K562 (cell line): ENCODE measurements at regions not wholly inside any gene's neighbourhood (a gene's known extent, or its start where the extent isn't known, plus 50 kb on each side); places are given as distances from the start of the nearest gene placed in this dataset.

ENCODE experiments used
- ATAC-seq: fragments of 200-7000 bp; cut with Tn5 transposase; 3 replicates; pipeline ENCODE4 v1.9.1; 2020; ENCODE audit warnings: moderate library complexity
- BruUV-seq: library from RNA; stranded (reverse); fragments of 400-500 nt; replicated peaks from 2 replicates; lab custom pipeline; 2021; lab: Mats Ljungman, UMichigan
- CTCF ChIA-PET: fragments of 300-600 bp; formaldehyde crosslinking; extraction: SDS; loops from one replicate; lab custom pipeline; 2021; ENCODE audit warnings: low intra/inter-chr PET ratio; lab: Yijun Ruan, JAX
- POLR2A ChIA-PET: fragments of 300-600, 350-650 bp; sonication (Branson Sonifier 250); formaldehyde crosslinking; extraction: SDS; loops from one replicate; lab custom pipeline; 2021; ENCODE audit warnings: antibody characterized with exemption, inconsistent platforms; lab: Yijun Ruan, JAX
- DNase-seq, 4 experiments: peaks; one replicate each; pipeline versions ENCODE4 v3.0.0 to v3.0.0-alpha.2; 2011 to 2018; ENCODE audit warnings: low spot score in 3 of 4, mixed read lengths in 3 of 4; ENCODE audit errors: extremely low read depth in 1 of 4
- FAIRE-seq: peaks from 2 replicates; lab custom pipeline; 2011; peaks lifted over from hg19 to GRCh38; lab: Jason Lieb, UNC
- H2AFZ ChIP-seq: 2 replicates; pipeline ENCODE4 v1.6.0; 2011; ENCODE audit warnings: low read depth, low read length, control low read depth, inconsistent platforms
- H3K27ac ChIP-seq: fragments of 200-600 bp; 3 replicates; pipeline ENCODE4 v1.8.0; 2011; ENCODE audit warnings: low read depth, mild to moderate bottlenecking, control low read depth, inconsistent platforms, low read length, moderate library complexity, mixed read lengths; ENCODE audit errors: extremely low read depth
- H3K27me3 ChIP-seq, 2 experiments: fragments of 300-600 bp in 1 of 2; 2 replicates in 1 of 2; 3 replicates in 1 of 2; pipeline versions ENCODE4 v1.6.0 to v1.8.0; 2011; ENCODE audit warnings: inconsistent platforms in 2 of 2, low read length in 2 of 2, mild to moderate bottlenecking in 1 of 2, mixed read lengths in 1 of 2, moderate library complexity in 1 of 2; ENCODE audit not compliant: control insufficient read depth in 2 of 2, insufficient read depth in 2 of 2
- H3K36me3 ChIP-seq: fragments of 300-600 bp; 3 replicates; pipeline ENCODE4 v1.8.0; 2011; ENCODE audit warnings: mild to moderate bottlenecking, low read length, inconsistent platforms; ENCODE audit not compliant: control insufficient read depth, insufficient read depth
- H3K4me1 ChIP-seq, 2 experiments: fragments of 200-600 bp in 1 of 2; replicated peaks in 1 of 2; 2 replicates in 1 of 2; 3 replicates in 1 of 2; pipeline versions ENCODE4 v1.5.1 to v1.8.0; 2011; ENCODE audit warnings: inconsistent platforms in 2 of 2, low read length in 2 of 2, mild to moderate bottlenecking in 1 of 2, mixed read lengths in 1 of 2, moderate library complexity in 1 of 2; ENCODE audit not compliant: control insufficient read depth in 2 of 2, insufficient read depth in 2 of 2
- H3K4me2 ChIP-seq: 2 replicates; pipeline ENCODE4 v1.6.1; 2011; ENCODE audit warnings: low read length, control low read depth, inconsistent platforms, mixed read lengths; ENCODE audit not compliant: insufficient read depth
- H3K4me3 ChIP-seq: fragments of 200-600 bp; sonication (generic), shearing (Covaris generic); 2 replicates; pipeline ENCODE4 v1.5.1; 2016; ENCODE audit warnings: control low read depth, inconsistent platforms
- H3K79me2 ChIP-seq: fragments of 200-600 bp; 3 replicates; pipeline ENCODE4 v1.8.0; 2011; ENCODE audit warnings: low read length, inconsistent platforms; ENCODE audit not compliant: control insufficient read depth, insufficient read depth
- H3K9ac ChIP-seq, 2 experiments: 2 replicates each; pipeline versions ENCODE4 v1.6.0 to v1.6.1; 2011; ENCODE audit warnings: low read depth in 2 of 2, low read length in 2 of 2, control low read depth in 1 of 2, inconsistent platforms in 1 of 2, mild to moderate bottlenecking in 1 of 2, mixed read lengths in 1 of 2; ENCODE audit not compliant: insufficient read depth in 1 of 2
- H3K9me1 ChIP-seq: one replicate; pipeline ENCODE4 v1.6.0; 2011; ENCODE audit warnings: inconsistent platforms, mild to moderate bottlenecking, low read length, moderate library complexity; ENCODE audit not compliant: control insufficient read depth, insufficient read depth
- H3K9me3 ChIP-seq: replicated peaks from 2 replicates; pipeline ENCODE4 v1.5.1; 2011; ENCODE audit warnings: low read depth, low read length, inconsistent platforms; ENCODE audit not compliant: control insufficient read depth, insufficient read depth
- H4K20me1 ChIP-seq: replicated peaks from 2 replicates; pipeline ENCODE4 v1.6.1; 2011; ENCODE audit warnings: low read length, inconsistent platforms, mixed read lengths; ENCODE audit not compliant: control insufficient read depth, insufficient read depth
- GABPA ChIP-seq: fragments of 200-800 bp; sonication (Bioruptor generic); conservative IDR thresholded peaks from 2 replicates; pipeline ENCODE4 v1.6.1; 2016; ENCODE audit warnings: low read depth, missing genetic modification characterization, missing compliant biosample characterization
- GABPB2 ChIP-seq: fragments of 250-450 bp; sonication (Bioruptor Pico); conservative IDR thresholded peaks from 2 replicates; pipeline ENCODE4 v1.5.1; 2021; ENCODE audit warnings: mild to moderate bottlenecking
- NFYB ChIP-seq: IDR thresholded peaks from 2 replicates; pipeline ENCODE4 v1.6.1; 2011; ENCODE audit warnings: mild to moderate bottlenecking, moderate library complexity; ENCODE audit not compliant: insufficient read length; ENCODE audit errors: extremely low read depth
- SIX5 ChIP-seq, 2 experiments: IDR thresholded peaks; 2 replicates each; pipeline ENCODE4 v1.6.1; 2011; ENCODE audit warnings: low read length in 2 of 2, borderline replicate concordance in 1 of 2, low read depth in 1 of 2, mild to moderate bottlenecking in 1 of 2, moderate library complexity in 1 of 2; ENCODE audit not compliant: insufficient read depth in 1 of 2
- SREBF2 ChIP-seq: sonication (generic); formaldehyde crosslinking; IDR thresholded peaks from 2 replicates; pipeline ENCODE4 v1.4.0; 2020; ENCODE audit warnings: mild to moderate bottlenecking, missing genetic modification reagents
- ZNF444 ChIP-seq: fragments of 250-450 bp; sonication (Bioruptor Pico); IDR thresholded peaks from 2 replicates; pipeline ENCODE4 v1.4.0; 2020; ENCODE audit warnings: mild to moderate bottlenecking, moderate library complexity
- ZNF511 ChIP-seq: sonication (generic); formaldehyde crosslinking; IDR thresholded peaks from 2 replicates; pipeline ENCODE4 v1.8.0; 2022; ENCODE audit warnings: mild to moderate bottlenecking, missing genetic modification reagents
- ZNF766 ChIP-seq: fragments of 200-800 bp; sonication (Bioruptor generic); conservative IDR thresholded peaks from 2 replicates; pipeline ENCODE4 v1.6.1; 2016; ENCODE audit warnings: missing genetic modification characterization, missing compliant biosample characterization
- WGBS: fragments of 100-300 bp; shearing (Covaris generic); methylation state at CpG from one replicate; pipeline ENCODE4 v1.1.6; 2016; ENCODE audit warnings: low coverage, mixed read lengths; ENCODE audit not compliant: insufficient coverage; ENCODE audit errors: missing lambda C conversion rate; 5-methylcytosine and 5-hydroxymethylcytosine counted together
- in situ Hi-C: fragments of 300-500 bp; cut with MboI; formaldehyde crosslinking; loops from 4 replicates; pipeline ENCODE4 v1.15.0; 2018; ENCODE audit warnings: inconsistent platforms, mixed read lengths
- intact Hi-C: fragments of 100-400 bp; cut with micrococcal nuclease; formaldehyde crosslinking; loops from 2 replicates; pipeline ENCODE4 v1.14.2; 2022
- TF ChIP-seq, protein P1 (sequence below): fragments of 450-650 bp; formaldehyde crosslinking; IDR thresholded peaks from 2 replicates; pipeline ENCODE4 v1.4.0; 2020; ENCODE audit warnings: mild to moderate bottlenecking, moderate library complexity

GRCh38 chr1:30101016-30101415 is 622.4 kb downstream of the MATN1 start:
- H3K4me1 ChIP-seq, result no peaks in the 10 kb centered on the region
- no peaks in the 10 kb centered on the region for H3K9me1 ChIP-seq
- intact Hi-C loops (loop anchor here (10.0 kb wide), 1 partner anchor 736 kb away; no protein-coding TSS in a partner anchor), in situ Hi-C loops (loop anchor here (10.0 kb wide), 1 partner anchor 866 kb away; the partner anchor contains the start of genes MECR and PTPRU)
- ChIA-PET POLR2A (no interaction called here), CTCF (no interaction called here)
- no TSS peak for BruUV-seq
- H3K27ac ChIP-seq, result no peak overlapping the region
- no peak overlapping the region for H2AFZ ChIP-seq
- no peaks in the 10 kb centered on the region for H3K79me2 ChIP-seq
- WGBS, result 1% methylated on average over 7 of the region's 8 CpGs
- no peaks in the 10 kb centered on the region for H3K36me3 ChIP-seq
- no peak for FAIRE-seq
- H3K4me2 ChIP-seq, result no peak overlapping the region
- 0 out of 2 replicates have a peak, but pooled peaks cover 3% of the 10 kb centered on the region for H4K20me1 ChIP-seq
- H3K4me3 ChIP-seq, result no peak overlapping the region
- no peaks in the 10 kb centered on the region for H3K9me3 ChIP-seq
- no peak for ATAC-seq
- H3K9ac ChIP-seq, result no peak overlapping the region
- no peak for DNase-seq
- H3K27me3 ChIP-seq, result peaks cover 0 to 26% of the 10 kb centered on the region in 2 experiments; a peak in 3 of 5 replicates
- no peak for TF ChIP-seq ZNF444 (CRISPR knock-in tag)
- TF ChIP-seq GABPB2 (CRISPR knock-in tag), result no peak
- no peak for TF ChIP-seq GABPA (tag)
- TF ChIP-seq SIX5 (IDR thresholded peaks at IDR 0.05; ENCODE audit: borderline replicate concordance in 1 of 2, insufficient read depth in 1 of 2, low read depth in 1 of 2, low read length in 2 of 2), result no peak
- TF ChIP-seq ZNF511 (CRISPR knock-in tag), result no peak
- no peak for TF ChIP-seq SREBF2 (CRISPR knock-in tag)
- TF ChIP-seq, protein P1, sequence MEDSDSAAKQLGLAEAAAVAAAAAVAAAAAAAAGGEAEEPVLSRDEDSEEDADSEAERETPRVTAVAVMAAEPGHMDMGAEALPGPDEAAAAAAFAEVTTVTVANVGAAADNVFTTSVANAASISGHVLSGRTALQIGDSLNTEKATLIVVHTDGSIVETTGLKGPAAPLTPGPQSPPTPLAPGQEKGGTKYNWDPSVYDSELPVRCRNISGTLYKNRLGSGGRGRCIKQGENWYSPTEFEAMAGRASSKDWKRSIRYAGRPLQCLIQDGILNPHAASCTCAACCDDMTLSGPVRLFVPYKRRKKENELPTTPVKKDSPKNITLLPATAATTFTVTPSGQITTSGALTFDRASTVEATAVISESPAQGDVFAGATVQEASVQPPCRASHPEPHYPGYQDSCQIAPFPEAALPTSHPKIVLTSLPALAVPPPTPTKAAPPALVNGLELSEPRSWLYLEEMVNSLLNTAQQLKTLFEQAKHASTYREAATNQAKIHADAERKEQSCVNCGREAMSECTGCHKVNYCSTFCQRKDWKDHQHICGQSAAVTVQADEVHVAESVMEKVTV, result no peak
- no peak for TF ChIP-seq NFYB
- TF ChIP-seq ZNF766, result no peak
- TF ChIP-seq, all 486 proteins: peak for 0
